DMS53 treated with DMSO at 0.1 percent for 48 hours (cell line): ENCODE measurements at regions not wholly inside any gene's neighbourhood (a gene's known extent, or its start where the extent isn't known, plus 50 kb on each side); places are given as distances from the start of the nearest gene placed in this dataset.

Experiments
- DNase-seq: peaks from one replicate; lab custom pipeline; 2025; ENCODE audit not compliant: unreplicated experiment; lab: John Stamatoyannopoulos, UW

GRCh38 chr1:209457401-209458125 lies 126.0 kb upstream of the CAMK1G start:
- DNase-seq = no peak

GRCh38 chr1:209458921-209459320 lies 124.6 kb upstream of the CAMK1G start:
- no peak for DNase-seq

- DNase-seq = no peak
Observed at GRCh38 chr1:209461168-209461567, 122.3 kb upstream of the CAMK1G start.

GRCh38 chr1:209462433-209462832 lies 121.1 kb upstream of the CAMK1G start:
- no peak for DNase-seq

- DNase-seq = no peak
Observed at GRCh38 chr1:209463441-209463840, 120.1 kb upstream of the CAMK1G start.

GRCh38 chr1:209473025-209473424 lies 110.5 kb upstream of the CAMK1G start:
- no peak for DNase-seq

- no peak for DNase-seq
Observed at GRCh38 chr1:209480345-209480744, 103.2 kb upstream of the CAMK1G start.

- DNase-seq = no peak
Observed at GRCh38 chr1:209483691-209484090, 99.8 kb upstream of the CAMK1G start.

- no peak for DNase-seq
Observed at GRCh38 chr1:209484429-209484828, 99.1 kb upstream of the CAMK1G start.

- no peak for DNase-seq
Observed at GRCh38 chr1:209485167-209485566, 98.3 kb upstream of the CAMK1G start.

- DNase-seq = no peak
Observed at GRCh38 chr1:209485751-209486150, 97.8 kb upstream of the CAMK1G start.

GRCh38 chr1:209486861-209487593 lies 96.5 kb upstream of the CAMK1G start:
- no peak for DNase-seq

- DNase-seq = no peak
Observed at GRCh38 chr1:209490013-209490412, 93.5 kb upstream of the CAMK1G start.

GRCh38 chr1:209491031-209491430 lies 92.5 kb upstream of the CAMK1G start:
- no peak for DNase-seq

- no peak for DNase-seq
Observed at GRCh38 chr1:209491496-209491895, 92.0 kb upstream of the CAMK1G start.

- no peak for DNase-seq
Observed at GRCh38 chr1:209491897-209492296, 91.6 kb upstream of the CAMK1G start.

- DNase-seq = peak; percentile 13
Observed at GRCh38 chr1:209493559-209493958, 90.0 kb upstream of the CAMK1G start.

- DNase-seq = no peak
Observed at GRCh38 chr1:209497729-209498128, 85.8 kb upstream of the CAMK1G start.

- DNase-seq = no peak
Observed at GRCh38 chr1:209500993-209501392, 82.5 kb upstream of the CAMK1G start.

GRCh38 chr1:209503196-209503595 lies 80.3 kb upstream of the CAMK1G start:
- no peak for DNase-seq

GRCh38 chr1:209504571-209504970 lies 78.9 kb upstream of the CAMK1G start:
- DNase-seq = no peak

- DNase-seq = peak; percentile 35
Observed at GRCh38 chr1:209505044-209505443, 78.5 kb upstream of the CAMK1G start.

- no peak for DNase-seq
Observed at GRCh38 chr1:209506101-209506500, 77.4 kb upstream of the CAMK1G start.
